ENCODE measurements at regions not wholly inside any gene's neighbourhood (a gene's known extent, or its start where the extent isn't known, plus 50 kb on each side); places are given as distances from the start of the nearest gene placed in this dataset.

DNA sequence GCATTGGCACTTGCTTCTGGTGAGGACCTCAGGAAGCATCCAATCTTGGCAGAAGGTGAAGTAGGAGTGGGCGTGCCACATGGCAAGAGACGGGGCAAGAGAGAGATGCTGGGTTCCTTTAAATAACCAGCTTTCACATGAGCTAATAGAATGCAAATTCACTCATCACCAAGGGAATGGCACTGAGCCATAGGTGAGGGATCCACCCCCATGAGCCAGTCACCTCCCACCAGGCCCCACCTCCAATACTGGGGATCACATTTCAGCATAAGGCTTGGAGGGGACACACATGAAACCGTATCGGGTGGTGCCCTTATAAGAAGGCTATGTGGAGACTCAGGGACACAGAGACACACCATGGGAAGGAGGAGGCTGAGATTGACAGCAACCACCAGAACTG, 140.0 kb upstream of the MSX1 start:
- TF ChIP-seq, protein P1, sequence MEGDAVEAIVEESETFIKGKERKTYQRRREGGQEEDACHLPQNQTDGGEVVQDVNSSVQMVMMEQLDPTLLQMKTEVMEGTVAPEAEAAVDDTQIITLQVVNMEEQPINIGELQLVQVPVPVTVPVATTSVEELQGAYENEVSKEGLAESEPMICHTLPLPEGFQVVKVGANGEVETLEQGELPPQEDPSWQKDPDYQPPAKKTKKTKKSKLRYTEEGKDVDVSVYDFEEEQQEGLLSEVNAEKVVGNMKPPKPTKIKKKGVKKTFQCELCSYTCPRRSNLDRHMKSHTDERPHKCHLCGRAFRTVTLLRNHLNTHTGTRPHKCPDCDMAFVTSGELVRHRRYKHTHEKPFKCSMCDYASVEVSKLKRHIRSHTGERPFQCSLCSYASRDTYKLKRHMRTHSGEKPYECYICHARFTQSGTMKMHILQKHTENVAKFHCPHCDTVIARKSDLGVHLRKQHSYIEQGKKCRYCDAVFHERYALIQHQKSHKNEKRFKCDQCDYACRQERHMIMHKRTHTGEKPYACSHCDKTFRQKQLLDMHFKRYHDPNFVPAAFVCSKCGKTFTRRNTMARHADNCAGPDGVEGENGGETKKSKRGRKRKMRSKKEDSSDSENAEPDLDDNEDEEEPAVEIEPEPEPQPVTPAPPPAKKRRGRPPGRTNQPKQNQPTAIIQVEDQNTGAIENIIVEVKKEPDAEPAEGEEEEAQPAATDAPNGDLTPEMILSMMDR (IDR thresholded peaks at IDR 0.05), result no peak
- ATAC-seq (ENCODE audit: low FRiP score) (no peak), DNase-seq (ENCODE audit: low spot score) (no peak)

DNA sequence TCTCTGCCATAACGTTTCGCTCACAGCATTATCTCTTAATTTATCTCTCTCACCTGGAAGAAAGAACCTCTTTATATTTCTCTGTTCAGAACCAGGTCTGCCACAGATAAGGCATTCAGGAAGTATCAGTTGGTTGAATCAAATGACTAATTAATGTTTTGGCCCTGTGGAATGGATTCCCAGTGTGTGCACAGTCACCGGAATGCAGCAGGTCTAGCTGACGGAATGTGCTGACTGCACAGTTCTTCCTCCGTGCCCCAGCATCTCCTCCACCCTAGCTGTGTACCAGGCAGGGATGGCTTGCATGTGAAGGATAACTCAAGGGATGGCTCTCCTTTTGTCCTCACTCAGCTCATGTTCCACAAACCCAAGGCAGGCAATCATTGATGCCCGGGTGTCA, 141.8 kb upstream of the MSX1 start:
- TF ChIP-seq, protein P1 (IDR thresholded peaks at IDR 0.05), result no peak
- DNase-seq (ENCODE audit: low spot score) (no peak), ATAC-seq (ENCODE audit: low FRiP score) (no peak)

DNA sequence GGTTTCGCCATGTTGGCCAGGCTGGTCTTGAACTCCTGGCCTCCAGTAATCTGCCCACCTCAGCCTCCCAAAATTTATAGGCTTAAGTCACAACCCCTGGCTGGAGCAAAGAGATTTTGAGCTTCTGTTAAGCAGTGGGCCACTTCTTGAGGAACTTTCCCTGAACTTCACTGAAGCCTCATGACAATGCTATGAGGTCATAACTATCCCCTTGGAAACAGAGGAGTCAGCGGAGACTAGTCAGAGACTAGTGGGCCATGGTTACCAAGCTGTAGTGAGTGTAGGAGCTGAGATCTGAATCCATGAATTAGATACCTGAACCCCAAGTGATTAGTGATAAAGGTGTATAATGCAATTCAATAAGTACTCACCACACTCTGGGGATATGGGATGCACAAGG, 145.1 kb upstream of the MSX1 start:
- DNase-seq (ENCODE audit: low spot score) (no peak), ATAC-seq (ENCODE audit: low FRiP score) (no peak)

DNA sequence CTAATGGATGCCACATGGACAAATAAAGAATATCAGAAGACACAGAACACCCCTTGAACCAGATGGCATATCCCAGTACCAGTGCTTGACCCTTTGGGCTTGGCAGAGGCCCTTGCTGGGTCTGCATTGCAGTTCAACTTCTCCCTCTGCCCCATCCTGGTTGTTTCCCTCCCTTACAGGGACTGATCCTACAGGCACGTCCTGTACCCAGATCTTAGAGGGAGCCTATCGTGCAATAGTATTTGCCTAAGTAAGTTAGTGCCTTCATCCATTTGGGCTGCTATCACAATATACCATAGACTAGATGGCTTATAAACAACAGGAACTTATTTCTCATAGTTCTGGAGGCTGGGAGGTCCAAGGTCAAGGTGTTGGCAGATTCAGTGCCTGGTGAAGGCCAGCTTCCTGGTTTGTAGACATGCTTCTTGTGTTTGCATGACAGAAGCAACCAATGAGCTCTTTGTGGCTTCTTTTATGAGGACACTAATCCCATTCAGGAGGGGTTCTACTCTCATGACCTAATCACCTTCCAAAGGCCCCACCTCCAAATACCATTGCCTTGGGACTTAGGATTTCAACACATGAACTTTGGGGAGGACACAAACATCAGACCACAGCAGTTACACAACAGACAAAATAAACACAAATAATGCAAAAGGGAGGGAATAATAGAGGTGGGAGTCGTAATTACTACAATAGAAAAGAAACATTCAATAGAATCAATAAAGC, 146.5 kb upstream of the MSX1 start:
- ATAC-seq (ENCODE audit: low FRiP score) (no peak), DNase-seq (ENCODE audit: low spot score) (no peak)
- TF ChIP-seq, protein P1 (IDR thresholded peaks at IDR 0.05), result no peak

More for the DNA sequence above, 145.1 kb upstream of the MSX1 start:
- TF ChIP-seq, protein P1 (IDR thresholded peaks at IDR 0.05), result no peak

DNA sequence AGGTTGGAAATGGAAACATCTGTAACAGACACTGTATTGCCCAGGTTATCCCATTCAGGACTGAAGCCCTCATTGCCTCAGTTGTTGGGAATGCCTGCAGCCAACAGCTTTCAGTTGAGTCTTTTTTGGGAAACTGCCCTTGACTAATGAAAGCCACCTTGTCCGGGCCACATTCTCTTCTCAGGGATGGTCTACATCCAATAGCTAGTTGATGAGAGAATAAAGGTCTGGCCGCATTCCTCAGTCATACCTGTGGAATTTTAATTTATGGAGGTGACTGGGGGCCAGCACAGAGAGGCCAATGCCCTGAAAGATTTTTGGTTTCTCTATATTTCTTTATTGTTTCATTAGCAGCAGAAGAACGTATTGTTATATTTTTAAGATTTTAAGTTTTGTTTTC, 147.6 kb upstream of the MSX1 start:
- DNase-seq (ENCODE audit: low spot score) (no peak), ATAC-seq (ENCODE audit: low FRiP score) (no peak)
- TF ChIP-seq, protein P1 (IDR thresholded peaks at IDR 0.05), result no peak

DNA sequence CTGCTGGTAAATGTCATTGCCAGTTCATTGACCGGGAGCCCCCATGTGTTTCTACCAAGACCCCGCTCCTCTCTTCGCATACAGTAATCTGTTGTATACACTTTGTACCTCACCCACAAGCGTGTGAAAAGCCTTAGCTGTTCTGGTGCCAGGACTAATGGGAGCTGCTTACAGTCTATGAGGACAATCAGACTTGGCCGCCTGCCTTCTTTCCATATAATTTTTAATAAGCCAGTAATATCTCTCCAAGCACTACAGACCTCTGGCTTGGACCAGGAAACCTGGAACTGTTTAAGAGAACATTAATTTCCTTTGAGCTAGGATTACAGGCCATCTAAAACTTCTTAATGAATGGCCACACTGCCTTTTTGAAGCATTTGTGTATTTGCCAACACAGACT, 149.7 kb upstream of the MSX1 start:
- TF ChIP-seq, protein P1 (IDR thresholded peaks at IDR 0.05), result no peak
- DNase-seq (ENCODE audit: low spot score), result no peak
- ATAC-seq (ENCODE audit: low FRiP score), result no peak

DNA sequence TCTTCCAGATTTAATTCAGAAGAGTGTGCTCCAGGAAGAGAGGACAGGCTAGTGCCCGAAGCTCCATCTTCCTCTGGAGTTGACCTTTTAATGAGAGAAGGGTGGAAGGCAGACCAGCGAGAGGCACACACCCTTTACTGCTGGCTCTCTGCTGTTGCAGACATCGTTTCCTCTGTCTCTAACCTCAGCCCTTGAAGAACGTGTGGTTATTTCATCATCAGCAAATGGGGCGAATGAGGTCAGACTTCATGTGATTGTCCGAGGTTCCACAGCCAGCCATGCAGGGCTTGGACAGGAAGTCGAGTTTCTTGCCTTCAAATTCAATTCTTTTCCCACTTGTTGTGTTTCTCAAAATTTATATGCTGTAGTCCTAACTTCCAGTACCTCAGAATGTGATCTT, 155.2 kb upstream of the MSX1 start:
- TF ChIP-seq, protein P1 (IDR thresholded peaks at IDR 0.05), result no peak
- no peak for DNase-seq (ENCODE audit: low spot score)
- ATAC-seq (ENCODE audit: low FRiP score), result no peak

Data from omental fat pad (tissue), 3 donors.